Uterus (tissue), 2 donors: ENCODE measurements at regions not wholly inside any gene's neighbourhood (a gene's known extent, or its start where the extent isn't known, plus 50 kb on each side); places are given as distances from the start of the nearest gene placed in this dataset.

ENCODE experiments used
- CTCF ChIP-seq, 4 experiments: fragments of 200-600 bp in 2 of 4; fragments of 450-650 bp in 2 of 4; sonication (generic) in 2 of 4; IDR thresholded peaks; one replicate each; pipeline ENCODE4 v1.5.1; 2016 to 2019; ENCODE audit warnings: antibody characterized with exemption in 4 of 4, mild to moderate bottlenecking in 2 of 4, moderate library complexity in 1 of 4
- POLR2A ChIP-seq, 2 donors: fragments of 450-650 bp; IDR thresholded peaks; one replicate each; pipeline ENCODE4 v1.6.1; 2016; ENCODE audit warnings: antibody characterized with exemption in 2 of 2, mild to moderate bottlenecking in 1 of 2, moderate library complexity in 1 of 2

GRCh38 chr12:115325858-115326257, 641.9 kb upstream of the TBX3 start:
- TF ChIP-seq POLR2A (IDR thresholded peaks at IDR 0.05): no peak
- TF ChIP-seq CTCF (IDR thresholded peaks at IDR 0.05): no peak
